Glomerular endothelial cell (primary cell): ENCODE measurements at regions not wholly inside any gene's neighbourhood (a gene's known extent, or its start where the extent isn't known, plus 50 kb on each side); places are given as distances from the start of the nearest gene placed in this dataset.

Experiments
- DNase-seq: peaks from one replicate; pipeline ENCODE4 v3.0.0-alpha.2; 2011; ENCODE audit warnings: low read depth, low spot score; ENCODE audit errors: extremely low read depth

DNA sequence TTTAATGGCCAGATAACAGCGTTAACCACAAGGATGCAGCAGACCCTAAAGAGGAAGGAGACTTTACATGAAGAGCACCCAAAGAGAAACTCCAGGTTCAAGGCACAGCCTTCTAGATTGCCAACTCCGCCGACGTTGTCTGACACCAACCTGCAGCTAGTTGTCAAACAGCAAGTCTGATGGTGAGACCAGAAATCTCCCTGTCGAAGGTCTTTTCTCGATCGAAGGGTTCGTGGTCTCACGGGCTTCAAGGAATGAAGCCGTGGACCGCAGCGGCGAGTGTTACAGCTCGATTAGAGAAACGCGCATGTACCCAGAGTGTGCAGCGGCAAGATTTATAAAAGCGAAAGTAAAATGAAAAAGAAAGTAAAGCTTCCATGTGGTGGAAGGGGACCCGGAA, 656.3 kb downstream of the XIRP2 start:
- no peak for DNase-seq

- DNase-seq: no peak
Measured at GRCh38 chr2:167543721-167544120, 655.4 kb downstream of the XIRP2 start.

DNA sequence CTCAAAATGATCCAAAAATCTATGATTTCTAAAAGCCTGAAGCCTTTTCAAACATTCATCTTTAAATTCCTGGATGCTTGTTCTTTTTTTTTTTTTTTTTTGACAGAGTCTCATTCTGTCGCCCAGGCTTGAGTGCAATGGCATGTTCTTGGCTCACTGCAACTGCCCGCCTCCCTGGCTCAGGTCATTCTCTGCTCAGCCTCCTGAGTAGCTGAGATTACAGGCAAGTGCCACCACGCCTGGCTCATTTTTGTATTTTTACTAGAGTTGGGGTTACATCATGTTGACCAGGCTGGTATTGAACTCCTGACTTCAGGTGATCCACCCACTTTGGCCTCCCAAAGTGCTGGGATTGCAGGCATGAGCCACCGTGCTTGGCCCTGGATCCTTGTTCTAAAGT, 649.5 kb downstream of the XIRP2 start:
- no peak for DNase-seq

DNA sequence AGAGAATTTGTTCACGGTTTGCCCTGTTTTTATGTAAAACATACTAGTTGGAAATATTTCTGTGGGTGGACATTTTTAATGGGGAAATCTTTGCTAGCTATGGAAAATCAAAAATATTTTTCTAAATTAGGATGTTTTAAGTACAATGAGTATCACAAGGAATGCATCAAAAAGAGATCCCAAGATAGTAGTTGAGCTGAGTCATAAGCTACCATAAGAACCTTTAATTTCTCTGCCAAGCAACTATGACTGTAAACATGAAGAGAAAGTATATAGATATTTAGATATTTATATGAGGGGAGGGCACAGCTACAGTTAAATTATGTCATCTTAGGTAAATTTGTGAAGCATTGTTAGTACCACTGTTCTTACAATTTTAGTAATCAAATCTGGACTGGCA, 646.2 kb downstream of the XIRP2 start:
- no peak for DNase-seq

DNA sequence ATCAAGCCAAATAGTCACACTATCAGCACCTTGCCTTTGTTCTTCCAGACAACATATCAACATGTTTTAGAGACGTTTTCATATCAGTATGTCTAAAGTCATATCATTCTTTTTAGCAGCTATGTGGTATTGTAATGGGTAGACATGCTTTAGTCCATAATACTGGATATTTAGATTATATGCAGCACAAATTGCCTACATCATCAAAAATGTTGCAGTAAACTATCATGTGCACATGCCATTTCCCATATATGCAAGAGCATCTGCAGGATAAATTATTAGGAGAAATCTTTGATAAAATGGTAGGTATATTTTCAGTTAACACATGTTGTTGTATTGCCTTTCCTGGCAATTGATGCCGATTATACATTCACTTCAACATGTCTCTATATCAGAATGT, 636.5 kb downstream of the XIRP2 start:
- no peak for DNase-seq

GRCh38 chr2:167510071-167510759, 621.9 kb downstream of the XIRP2 start:
- no peak for DNase-seq

GRCh38 chr2:167509586-167509985, 621.3 kb downstream of the XIRP2 start:
- DNase-seq: peak; percentile 83

DNA sequence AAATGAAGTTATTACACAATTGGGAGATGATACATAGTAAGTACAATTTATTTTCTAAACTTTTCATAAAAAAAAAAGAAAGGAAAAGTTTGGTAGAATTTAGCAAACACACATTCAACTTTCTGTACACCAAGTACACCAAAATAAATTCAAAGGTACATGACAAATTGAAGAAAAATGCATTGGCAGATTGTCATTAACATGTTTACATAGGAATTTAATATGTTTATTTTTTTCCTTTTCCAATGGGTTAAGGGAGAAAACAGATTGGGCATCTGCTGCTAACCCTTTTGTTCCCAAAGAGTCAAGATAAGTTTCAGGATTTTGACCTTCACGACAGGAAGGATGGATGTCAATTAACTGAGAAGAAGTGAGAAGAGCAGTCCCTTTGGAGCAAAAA, 620.4 kb downstream of the XIRP2 start:
- DNase-seq: no peak

DNA sequence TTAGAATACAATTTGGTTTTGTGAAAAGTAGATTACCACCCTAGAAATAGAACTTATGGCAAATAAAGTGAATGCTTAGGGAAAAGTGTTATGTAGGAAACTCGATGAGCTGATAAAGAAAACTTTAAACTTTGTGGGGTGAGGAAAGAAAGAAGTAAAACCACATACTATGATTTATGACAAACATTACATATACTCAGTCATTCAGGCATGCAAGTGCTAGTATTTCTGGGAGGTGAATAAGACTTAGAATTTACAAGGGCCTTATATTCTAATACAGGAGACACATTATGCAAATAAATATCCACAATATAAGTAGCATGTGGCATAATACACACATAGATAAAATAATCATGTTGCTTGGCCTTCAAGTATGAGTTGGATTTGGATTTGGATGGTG, 618.1 kb downstream of the XIRP2 start:
- DNase-seq: no peak

GRCh38 chr2:167504695-167505094, 616.4 kb downstream of the XIRP2 start:
- no peak for DNase-seq

DNA sequence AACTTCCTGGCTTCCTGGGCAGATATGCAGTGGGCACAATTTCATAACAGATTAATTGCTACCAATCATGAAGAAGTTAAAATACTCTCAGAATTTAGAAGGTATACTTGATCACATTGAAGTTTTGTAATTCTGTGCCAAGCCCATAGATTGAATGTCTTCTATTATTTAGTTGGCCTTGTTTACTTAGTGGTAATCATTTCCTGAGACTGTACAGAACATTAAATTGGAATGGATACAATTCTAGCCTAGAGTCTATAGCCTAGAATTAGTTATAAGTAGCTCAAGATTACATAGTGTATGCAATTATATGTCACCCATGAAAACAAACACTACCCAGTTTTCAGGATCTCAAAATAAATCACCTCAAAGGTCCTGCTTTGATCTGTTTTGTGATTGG, 615.8 kb downstream of the XIRP2 start:
- peak; percentile 7 for DNase-seq

DNA sequence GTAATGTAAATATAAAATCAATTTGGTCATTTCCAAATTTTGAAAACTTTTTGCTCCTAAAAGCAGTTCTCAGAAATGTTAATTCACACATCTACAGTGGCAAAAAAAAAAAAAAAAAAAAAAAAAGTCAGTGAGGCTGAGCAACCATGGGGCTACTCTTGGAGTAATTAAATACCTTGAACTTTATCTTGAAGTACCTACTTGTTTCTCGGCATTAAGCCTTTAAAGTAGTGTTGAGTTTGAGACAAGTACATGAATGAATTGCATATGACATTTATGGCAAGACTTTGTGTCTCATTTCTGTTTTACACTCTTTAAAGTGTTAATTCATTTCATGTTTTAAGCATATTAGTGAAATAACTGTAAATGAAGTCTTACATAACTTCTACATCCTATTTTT, 613.3 kb downstream of the XIRP2 start:
- DNase-seq: no peak

DNA sequence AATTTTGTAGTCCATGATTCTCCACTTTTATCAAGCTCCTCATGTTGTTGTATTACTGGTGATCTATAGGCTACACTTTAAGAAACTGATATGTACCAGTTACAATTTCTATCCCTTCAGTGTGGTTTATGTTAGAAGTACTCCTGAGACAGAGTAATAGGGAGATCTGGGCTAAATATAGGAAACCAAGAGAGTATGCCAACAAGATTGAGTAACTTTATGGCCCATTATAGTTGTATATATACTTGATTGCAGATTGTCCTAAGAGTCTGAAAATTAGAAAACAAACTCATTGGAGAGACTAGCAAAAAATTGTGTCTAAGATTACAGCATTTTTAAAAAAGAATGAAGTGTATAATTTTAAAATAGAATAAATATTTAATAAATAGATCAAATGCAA, 605.6 kb downstream of the XIRP2 start:
- no peak for DNase-seq

GRCh38 chr2:167492486-167492885, 604.2 kb downstream of the XIRP2 start:
- no peak for DNase-seq

DNA sequence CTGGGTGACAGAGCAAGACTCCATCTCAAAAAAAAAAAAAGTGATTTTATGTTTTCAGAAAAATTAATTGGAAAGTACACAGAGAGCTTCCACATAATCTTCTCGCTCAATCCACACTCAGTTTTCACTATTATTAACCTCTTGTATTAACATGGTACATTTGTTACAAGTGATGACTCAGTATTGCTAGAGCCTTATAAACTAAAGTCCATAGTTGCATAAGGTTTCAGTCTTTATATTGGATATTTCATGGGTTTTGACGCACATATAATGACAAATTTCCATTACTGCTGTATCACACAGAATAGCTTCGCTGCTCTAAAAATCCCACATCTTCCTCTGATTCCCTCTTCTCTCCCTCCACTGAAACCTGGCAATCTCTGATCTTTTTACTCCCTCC, 603.5 kb downstream of the XIRP2 start:
- DNase-seq: no peak

GRCh38 chr2:167490455-167490854, 602.2 kb downstream of the XIRP2 start:
- DNase-seq: no peak

DNA sequence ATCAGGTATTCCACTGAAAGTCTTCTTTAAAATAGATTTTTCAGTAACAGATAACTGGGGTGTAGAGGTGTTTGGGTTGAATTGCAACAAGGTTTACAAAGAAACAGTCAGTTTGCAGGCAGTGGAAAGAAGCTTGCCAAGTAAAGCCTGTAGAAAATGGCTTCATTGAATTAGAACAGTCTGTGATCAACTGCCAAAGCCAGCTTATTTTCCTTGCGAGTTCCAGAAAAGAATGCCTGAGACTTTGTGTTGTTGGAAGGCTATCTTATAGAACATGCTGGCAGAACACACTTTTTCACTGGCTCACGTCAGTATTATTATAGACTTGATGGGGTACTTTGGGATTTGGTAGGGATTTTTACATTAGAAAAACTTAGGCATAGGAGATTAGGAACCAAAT, 601.0 kb downstream of the XIRP2 start:
- no peak for DNase-seq

DNA sequence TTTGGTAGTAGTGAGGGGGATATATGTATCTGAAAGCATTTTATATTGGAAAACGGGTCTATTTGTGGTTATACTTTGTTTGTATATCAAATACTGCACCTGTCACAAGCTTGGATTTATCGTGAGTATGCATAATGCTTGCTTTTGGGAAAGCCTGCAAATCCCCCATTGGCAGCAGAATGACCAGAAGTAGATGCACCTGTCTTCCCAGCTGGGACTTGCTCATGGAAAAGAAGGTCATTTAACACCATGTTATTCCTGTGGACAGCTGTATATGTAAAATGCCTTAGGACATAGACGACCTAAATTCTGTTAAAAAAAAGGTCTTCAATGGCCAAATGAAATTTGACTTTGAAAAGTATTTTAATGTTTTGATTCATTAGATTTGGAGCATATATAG, 599.4 kb downstream of the XIRP2 start:
- no peak for DNase-seq

- DNase-seq: no peak
Measured at GRCh38 chr2:167484875-167485274, 596.6 kb downstream of the XIRP2 start.

DNA sequence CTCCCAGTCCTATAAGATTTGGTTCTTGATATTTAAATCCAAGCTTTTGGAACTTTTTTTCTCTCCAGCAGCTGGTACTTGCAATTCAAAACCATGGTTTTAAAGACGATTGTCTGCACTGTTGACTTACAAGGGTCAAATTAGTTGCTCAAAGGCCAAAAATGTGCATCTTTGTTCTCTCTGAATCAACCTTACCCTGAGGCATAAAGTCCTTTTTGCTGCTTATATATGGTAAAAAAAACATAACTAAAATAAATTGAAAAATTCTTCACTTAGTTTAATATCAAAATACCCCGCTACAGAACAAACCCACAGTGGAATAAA, 592.7 kb downstream of the XIRP2 start:
- DNase-seq: no peak

- DNase-seq: no peak
Measured at GRCh38 chr2:167480232-167480985, 592.1 kb downstream of the XIRP2 start.

GRCh38 chr2:167478196-167478595, 589.9 kb downstream of the XIRP2 start:
- no peak for DNase-seq

DNA sequence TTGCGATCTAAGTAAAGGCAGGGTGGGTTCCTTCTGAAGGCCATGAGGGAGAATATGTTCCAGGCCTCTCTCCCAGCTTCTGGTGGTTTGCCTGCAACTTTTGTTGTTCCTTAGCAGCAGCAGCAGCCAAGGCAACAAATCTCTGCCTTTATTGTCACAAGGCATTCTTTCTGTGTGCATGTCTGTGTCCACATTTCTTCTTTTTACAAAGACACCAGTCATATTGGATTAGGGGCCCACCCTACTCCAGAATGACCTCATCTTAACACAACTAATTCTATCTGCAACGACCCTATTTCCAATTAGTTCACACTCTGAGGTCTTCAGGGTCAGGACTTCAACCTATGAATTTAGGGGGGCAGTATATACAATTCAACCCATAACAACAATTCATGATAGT, 587.5 kb downstream of the XIRP2 start:
- DNase-seq: no peak
